Heart left ventricle (tissue), 13 donors: ENCODE measurements at regions not wholly inside any gene's neighbourhood (a gene's known extent, or its start where the extent isn't known, plus 50 kb on each side); places are given as distances from the start of the nearest gene placed in this dataset.

Experiments
- CTCF ChIP-seq, 12 donors: fragments of 200-600 bp; sonication (generic) in 4 of 12; IDR thresholded peaks; one replicate each; pipeline versions ENCODE4 v1.5.0 to v1.8.0; 2018 to 2022; ENCODE audit warnings: antibody characterized with exemption in 12 of 12, mild to moderate bottlenecking in 5 of 12
- POLR2A ChIP-seq, 2 donors: fragments of 450-650 bp; IDR thresholded peaks; one replicate each; pipeline ENCODE4 v1.6.1; 2017; ENCODE audit warnings: antibody characterized with exemption in 2 of 2, mild to moderate bottlenecking in 2 of 2, moderate library complexity in 2 of 2
- donor health status: ischemic (EF 13 %, LVEDD 7.1; RV severe dilation, severe dysfunction).
- donor health status: DM: no; HTN: yes; CAD: no.
- donor health status: DM: no; HTN: no; CAD: no.
- donor health status: ischemic (EF 25% LVEDD 6.9; RV normal size, moderate dysfunction).
- donor health status: ischemic (EF 25% LVEDD 5.7; RV mildly dilated, moderate dysfunction).
- donor health status: ischemic (EF 35%, LVEDD 5.7; RV mildly dilated, moderate dysfunction).
- donor health status: nonischemic (EF 11% LVEDD 7.7; RV severe dilation, severe dysfunction).
- donor health status: DM: yes; HTN: yes; CAD: no.
- donor health status: PGD.
- donor health status: ischemic (EF 29% LVEDD 5.4; RV normal size, mild dysfunction).
- donor health status: nonischemic (EF 23%, LVEDD 6.1; RV moderate dilation, normal function).

DNA sequence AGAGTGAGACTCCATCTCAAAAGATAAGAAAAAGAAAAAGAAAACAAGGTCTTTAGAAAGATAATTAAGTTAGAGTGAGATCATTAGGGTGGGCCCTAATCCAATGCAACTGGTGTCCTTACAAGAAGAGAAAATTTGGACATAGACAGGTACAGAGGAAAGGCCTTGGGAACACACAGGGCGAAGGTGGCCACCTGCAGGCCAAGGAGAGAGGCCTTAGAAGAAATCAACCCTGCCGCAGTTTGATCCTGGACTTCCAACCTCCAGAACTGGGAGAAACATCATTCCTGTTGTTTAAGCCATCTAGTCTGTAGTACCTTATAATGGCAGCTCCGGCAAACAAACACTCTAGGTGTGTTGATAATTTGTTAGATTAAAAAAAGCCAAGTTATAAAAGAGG, 491.9 kb downstream of the MED13L start:
- no peak for TF ChIP-seq POLR2A (IDR thresholded peaks at IDR 0.05)
- TF ChIP-seq CTCF (IDR thresholded peaks at IDR 0.05) = no peak
